ENCODE measurements at regions not wholly inside any gene's neighbourhood (a gene's known extent, or its start where the extent isn't known, plus 50 kb on each side); places are given as distances from the start of the nearest gene placed in this dataset.

DNA sequence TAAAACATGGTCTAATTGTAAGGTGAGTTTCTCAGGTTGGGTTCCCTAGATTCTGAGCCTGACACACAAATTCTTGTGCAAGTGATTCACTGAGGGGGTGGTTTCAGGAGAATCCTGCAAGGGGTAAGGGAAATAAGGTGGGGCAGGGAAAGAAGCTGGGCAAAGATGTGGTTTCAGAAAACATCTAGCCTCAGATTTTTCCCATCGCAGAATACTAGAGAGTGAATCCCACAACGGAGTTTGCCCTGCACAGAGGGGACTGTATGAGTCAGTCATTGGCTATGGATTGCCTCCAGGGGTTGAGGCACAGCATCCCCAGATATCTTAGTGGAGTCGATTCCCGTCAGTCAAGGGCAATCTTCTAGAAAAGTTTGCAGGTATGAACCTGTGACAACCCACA lies 65.2 kb downstream of the PRL start:
- DNase-seq (ENCODE audit: low spot score) = no peak
- intact Hi-C loops (cut with DNase I) = no loop called here

DNA sequence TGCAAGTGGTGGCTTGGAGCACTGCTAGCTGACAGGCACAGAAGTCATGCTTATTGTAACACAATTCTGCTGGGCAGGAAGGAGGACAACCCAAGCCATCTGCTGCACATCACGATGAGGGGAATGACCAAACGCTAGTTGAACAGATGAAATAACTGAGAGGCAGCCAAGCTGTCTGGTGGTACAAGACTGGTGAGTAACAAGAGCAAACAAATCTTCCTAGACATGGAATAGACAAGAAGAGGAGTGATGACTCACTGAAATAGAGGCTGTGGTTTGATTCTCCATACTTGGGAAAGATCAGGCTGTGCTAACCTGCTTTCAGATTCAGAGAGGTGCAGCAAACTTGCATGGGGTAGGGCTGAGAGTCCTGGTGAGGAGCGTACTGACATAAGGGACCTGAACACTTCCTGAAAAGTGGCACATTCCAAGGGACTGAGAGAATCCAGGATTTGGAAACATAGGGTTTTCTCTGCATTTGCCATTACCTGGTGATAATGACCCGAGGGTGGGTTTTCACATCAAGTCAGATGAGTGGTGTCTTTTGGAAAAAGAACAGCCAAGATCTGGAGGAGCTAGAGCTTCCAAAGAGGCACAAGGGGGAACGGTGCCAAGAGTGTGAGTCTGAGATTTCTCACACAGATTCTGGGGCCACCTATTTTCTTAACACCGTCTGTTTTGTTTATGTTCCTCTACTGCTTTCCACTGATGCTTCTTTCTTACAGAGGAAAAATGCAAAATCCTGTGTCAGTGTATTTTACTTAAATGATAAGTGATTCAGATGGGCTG lies 60.0 kb downstream of the PRL start:
- DNase-seq (ENCODE audit: low spot score) = no peak
- intact Hi-C loops (cut with DNase I) = no loop called here
